SU-DHL-6 (cell line): ENCODE measurements at regions not wholly inside any gene's neighbourhood (a gene's known extent, or its start where the extent isn't known, plus 50 kb on each side); places are given as distances from the start of the nearest gene placed in this dataset.

Experiments
- CTCF ChIP-seq: fragments of 200-600 bp; sonication (generic); IDR thresholded peaks from one replicate; pipeline ENCODE4 v1.5.1; 2017; ENCODE audit warnings: antibody characterized with exemption, mild to moderate bottlenecking, low read length, moderate library complexity; ENCODE audit not compliant: insufficient read depth, poor library complexity, severe bottlenecking
- EZH2phosphoT487 ChIP-seq: fragments of 200-600 bp; sonication (generic), shearing (Covaris generic); conservative IDR thresholded peaks from 2 replicates; pipeline ENCODE4 v1.6.1; 2018; ENCODE audit warnings: mild to moderate bottlenecking, antibody characterized with exemption, low read length, moderate library complexity, mixed read lengths

GRCh38 chr11:92125321-92125720 lies 99.3 kb upstream of the FAT3 start:
- TF ChIP-seq CTCF, result no peak
- no peak for TF ChIP-seq EZH2phosphoT487
